ENCODE measurements at regions not wholly inside any gene's neighbourhood (a gene's known extent, or its start where the extent isn't known, plus 50 kb on each side); places are given as distances from the start of the nearest gene placed in this dataset.

- no peak for TF ChIP-seq CTCF (IDR thresholded peaks at IDR 0.05; ENCODE audit: extremely low read depth, missing control alignments)
- DNase-seq (ENCODE audit: low spot score): no peak
Measured at GRCh38 chr14:101001311-101002069, 98.0 kb upstream of the RTL1 start.

GRCh38 chr14:101002738-101003137 lies 99.2 kb upstream of the RTL1 start:
- TF ChIP-seq CTCF (IDR thresholded peaks at IDR 0.05; ENCODE audit: extremely low read depth, missing control alignments): no peak
- no peak for DNase-seq (ENCODE audit: low spot score)

GRCh38 chr14:101004176-101004575 lies 100.7 kb upstream of the RTL1 start:
- no peak for TF ChIP-seq CTCF (IDR thresholded peaks at IDR 0.05; ENCODE audit: extremely low read depth, missing control alignments)
- DNase-seq (ENCODE audit: low spot score): peak; percentile 6

- no peak for TF ChIP-seq CTCF (IDR thresholded peaks at IDR 0.05; ENCODE audit: extremely low read depth, missing control alignments)
- no peak for DNase-seq (ENCODE audit: low spot score)
Measured at GRCh38 chr14:101004954-101005353, 101.4 kb upstream of the RTL1 start.

GRCh38 chr14:101005447-101005846 lies 101.9 kb upstream of the RTL1 start:
- peak; percentile 8 for DNase-seq (ENCODE audit: low spot score)

DNA sequence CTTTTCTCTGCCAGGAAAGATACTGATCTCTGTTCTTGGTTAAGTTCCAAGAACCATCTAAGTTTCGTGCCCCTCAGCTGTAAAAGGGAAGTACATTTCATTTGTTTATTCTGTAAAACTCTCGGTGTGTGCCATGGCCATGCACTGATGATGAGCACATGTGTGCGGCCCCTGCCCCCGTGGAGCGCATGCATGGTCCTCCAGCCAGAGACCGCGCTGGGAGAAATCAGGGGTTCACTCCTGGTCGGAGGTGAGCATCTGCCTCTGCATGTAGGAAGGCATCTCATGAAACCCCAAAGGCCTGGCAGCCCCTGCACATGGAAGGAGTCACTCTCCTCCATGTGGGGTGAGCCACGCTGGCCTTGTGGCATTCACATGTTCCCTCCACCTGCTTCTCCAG lies 102.5 kb upstream of the RTL1 start:
- no peak for TF ChIP-seq CTCF (IDR thresholded peaks at IDR 0.05; ENCODE audit: extremely low read depth, missing control alignments)
- DNase-seq (ENCODE audit: low spot score): no peak

More at GRCh38 chr14:101005447-101005846, 101.9 kb upstream of the RTL1 start:
- no peak for TF ChIP-seq CTCF (IDR thresholded peaks at IDR 0.05; ENCODE audit: extremely low read depth, missing control alignments)

DNA sequence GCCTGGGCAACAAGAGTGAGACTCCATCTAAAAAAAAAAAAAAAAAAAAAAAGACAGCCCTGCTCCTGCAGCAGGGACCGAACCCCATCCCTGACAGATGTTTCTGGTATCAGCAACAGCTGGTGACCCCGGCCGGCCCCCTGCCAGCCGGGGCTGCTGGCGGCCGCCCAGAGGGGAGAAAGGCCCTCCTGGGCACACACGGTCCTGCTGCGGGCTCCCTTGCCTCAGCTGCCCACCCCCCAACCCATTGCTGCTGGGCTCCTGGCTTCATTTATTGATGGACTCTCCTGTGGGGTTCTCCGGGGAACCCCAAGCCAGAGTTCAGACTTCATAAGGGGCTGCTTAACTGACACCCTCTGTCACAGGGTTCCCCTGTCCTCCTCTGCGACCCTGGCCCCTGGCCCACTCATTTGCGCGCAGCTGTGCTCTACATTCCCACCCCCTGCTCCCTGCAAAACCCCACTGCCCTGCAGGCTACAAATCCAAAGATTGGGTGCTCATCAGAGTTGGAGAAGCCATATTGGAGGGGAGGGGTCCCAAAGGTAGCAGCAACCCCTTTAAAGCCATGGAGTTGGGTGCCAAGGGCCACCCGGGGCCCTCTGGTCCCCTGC lies 103.6 kb upstream of the RTL1 start:
- TF ChIP-seq CTCF (IDR thresholded peaks at IDR 0.05; ENCODE audit: extremely low read depth, missing control alignments): no peak
- DNase-seq (ENCODE audit: low spot score): peak; percentile 7

Data from GM20000 (cell line).